DMS53 (cell line): ENCODE measurements at regions not wholly inside any gene's neighbourhood (a gene's known extent, or its start where the extent isn't known, plus 50 kb on each side); places are given as distances from the start of the nearest gene placed in this dataset.
"Not testable (repeated sequence)": the region's sequence is repeated elsewhere in the genome, so short reads cannot be mapped to it uniquely, and the experiment has no call there.

ENCODE experiments used
- DNase-seq: peaks from one replicate; lab custom pipeline; 2025; lab: John Stamatoyannopoulos, UW

DNA sequence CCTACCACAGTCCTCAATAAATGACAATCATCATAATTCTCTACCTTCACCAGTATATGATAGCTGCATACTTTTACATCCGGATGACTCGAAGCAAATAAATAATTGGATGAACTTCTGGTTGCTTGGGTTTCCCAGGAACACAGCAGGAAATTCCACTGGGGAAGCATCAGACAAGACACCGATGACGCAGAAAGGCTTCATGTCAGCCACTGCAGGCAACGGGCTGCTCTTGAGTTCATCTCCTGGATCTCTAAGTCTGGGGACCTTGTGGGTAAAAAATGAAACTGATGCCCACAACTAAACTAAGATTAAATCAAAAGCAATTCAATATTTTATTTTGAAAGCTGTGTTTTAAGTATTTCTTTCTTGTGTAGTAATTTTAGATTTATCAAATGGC is 472.1 kb upstream of the C16orf82 start:
- no peak for DNase-seq

GRCh38 chr16:26595199-26595598 is 471.5 kb upstream of the C16orf82 start:
- DNase-seq = no peak

GRCh38 chr16:26596033-26596432 is 470.7 kb upstream of the C16orf82 start:
- not testable (repeated sequence) for DNase-seq

GRCh38 chr16:26598061-26598460 is 468.7 kb upstream of the C16orf82 start:
- DNase-seq = no peak

GRCh38 chr16:26598998-26599784 is 467.5 kb upstream of the C16orf82 start:
- no peak for DNase-seq

DNA sequence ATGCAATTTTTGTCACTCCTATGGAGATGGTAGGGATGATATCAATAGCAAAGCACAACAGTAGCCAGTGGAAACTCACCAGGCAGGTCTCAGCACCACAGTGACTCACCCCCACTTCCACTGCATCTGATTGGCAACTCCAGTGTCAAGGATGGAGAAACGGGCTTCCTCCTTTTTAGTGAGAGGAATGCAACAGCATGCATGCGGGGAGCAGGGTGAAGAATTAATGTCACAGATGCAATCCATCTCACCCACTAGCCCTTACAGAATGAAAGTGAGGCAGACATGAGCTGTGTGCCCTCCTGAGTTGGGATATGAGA is 467.0 kb upstream of the C16orf82 start:
- DNase-seq = no peak

- DNase-seq = no peak
Measured at GRCh38 chr16:26601335-26601734, 465.4 kb upstream of the C16orf82 start.

DNA sequence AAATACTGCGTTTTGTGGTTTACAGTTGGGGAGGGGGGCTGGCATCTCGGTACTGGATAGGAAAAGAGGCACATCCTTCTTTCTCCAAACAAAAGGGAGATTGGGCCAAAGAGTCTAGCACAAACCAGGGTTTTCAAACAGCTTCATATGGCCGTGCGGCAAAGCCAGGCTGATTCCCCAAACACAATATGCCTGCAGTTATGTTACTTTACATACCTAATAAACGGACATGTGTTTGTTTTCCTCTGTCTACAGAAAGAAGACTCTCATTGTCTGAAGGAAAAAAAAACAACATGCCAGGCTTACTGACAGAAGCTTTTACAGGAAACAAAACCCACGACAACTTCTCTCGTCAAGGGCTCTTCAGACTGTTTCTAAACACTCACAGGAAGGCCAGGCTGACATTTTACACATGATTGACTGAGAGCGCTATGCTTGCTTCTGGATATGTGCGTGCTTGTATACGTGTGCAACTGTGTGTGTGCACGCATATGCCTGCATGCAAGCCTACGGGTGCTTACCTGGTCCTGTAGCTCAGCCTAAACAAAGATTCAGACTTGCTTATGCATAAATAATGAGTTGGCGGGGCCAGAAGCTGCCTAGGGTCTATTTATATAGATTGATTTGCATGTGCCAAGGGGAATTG is 461.0 kb upstream of the C16orf82 start:
- peak; percentile 16 for DNase-seq

DNA sequence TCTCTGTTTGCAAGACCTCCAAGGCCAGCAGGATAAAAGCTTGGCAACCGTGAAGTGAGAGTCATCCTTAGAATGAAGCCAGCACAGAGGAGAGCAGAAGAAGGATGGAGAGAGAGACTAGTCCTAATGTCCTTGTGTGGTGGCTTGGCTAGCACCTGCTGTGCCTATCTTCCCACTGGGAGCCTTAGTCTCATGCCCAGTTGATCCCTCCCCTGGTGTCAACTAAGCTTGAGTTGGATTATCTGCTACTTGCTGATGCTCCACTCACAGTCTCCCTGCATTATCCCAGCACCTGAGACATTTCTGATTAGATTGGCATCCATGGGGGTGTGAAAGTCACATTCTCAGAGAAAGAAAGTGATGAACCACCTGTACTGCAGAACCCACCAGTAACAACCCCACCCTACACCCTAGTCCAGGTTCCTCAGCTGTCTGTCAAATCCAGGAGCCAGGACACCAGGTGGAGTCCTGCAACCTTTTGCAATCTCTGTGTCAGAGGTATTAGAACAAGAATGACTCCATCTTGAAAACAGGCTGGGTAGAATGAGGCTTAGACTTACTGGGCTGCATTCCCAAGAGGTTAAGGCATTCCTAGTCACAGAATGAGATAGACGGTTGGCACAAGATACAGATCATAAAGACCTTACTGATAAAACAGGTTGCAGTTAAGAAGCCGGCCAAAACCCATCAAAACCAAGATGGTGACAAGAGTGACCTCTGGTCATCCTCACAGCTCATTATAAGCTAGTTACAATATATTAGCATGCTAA is 460.2 kb upstream of the C16orf82 start:
- DNase-seq = no peak

DNA sequence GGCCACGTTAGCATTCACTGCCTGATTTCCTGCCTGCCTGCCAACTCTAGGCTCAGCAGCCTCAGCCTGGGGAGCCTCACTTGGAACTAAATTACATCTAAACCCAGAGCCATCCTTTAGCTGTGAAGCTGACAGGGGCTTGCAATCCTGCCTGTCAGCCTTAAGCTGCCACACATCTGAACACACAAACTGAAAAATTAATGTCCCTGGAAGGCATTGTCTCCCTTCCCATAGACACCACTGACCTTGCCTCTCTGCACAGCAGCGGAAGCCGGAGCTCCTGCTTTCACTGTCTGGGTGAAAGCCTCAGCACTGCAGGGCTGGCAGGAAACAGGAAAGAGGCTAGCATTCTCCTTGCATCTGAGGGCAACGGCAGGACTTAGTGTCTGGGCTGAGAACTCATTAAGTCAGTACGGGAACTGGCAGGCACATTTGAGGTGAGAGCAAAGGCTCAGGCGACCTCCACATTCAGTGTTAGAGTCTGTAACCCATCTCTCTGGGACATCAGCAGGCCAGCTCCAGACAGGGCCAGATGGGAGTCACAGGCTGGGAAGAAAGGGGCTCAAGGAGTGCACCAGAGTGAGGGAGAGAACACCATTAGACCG is 452.4 kb upstream of the C16orf82 start:
- DNase-seq = no peak

DNA sequence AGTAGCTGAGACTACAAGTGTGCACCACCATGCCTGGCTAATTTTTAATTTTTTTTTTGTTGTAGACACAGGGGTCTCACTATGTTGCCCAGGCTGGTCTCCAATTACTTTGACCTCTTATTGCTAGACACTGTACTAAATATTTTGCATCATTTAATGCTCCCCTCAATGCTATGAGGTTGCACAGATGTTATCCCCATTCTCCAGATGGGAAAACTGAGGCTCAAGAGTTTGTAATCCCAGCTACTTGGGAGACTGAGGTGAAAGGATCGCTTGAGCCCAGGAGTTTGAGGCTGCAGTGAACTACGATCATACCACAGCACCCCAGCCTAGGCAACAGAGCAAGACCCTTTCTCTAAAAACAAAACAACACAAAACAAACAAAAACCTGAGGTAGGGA is 443.3 kb upstream of the C16orf82 start:
- DNase-seq = no peak

GRCh38 chr16:26627958-26628357 is 438.8 kb upstream of the C16orf82 start:
- no peak for DNase-seq

GRCh38 chr16:26631365-26631764 is 435.4 kb upstream of the C16orf82 start:
- DNase-seq = not testable (repeated sequence)

- no peak for DNase-seq
Measured at GRCh38 chr16:26642047-26642664, 424.6 kb upstream of the C16orf82 start.

DNA sequence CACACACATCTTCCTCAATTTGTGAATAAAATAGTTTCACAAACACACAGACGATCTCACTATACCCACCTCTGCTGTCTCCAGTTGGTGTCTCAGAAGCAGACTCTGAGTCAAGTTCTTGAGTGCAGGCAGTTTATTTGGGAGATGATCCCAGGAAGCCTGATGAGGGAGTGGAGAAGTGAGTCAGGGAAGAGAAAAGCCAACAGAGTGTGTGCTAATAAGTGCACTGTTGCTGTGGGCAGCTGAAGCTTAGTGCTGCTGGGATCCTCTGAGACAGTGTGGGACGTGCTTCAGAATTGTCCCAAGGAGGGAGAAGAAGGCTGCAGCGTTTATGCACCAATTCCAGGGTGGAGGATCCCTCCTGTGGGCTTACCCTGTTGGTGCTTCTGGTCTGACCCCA is 423.2 kb upstream of the C16orf82 start:
- DNase-seq = no peak

DNA sequence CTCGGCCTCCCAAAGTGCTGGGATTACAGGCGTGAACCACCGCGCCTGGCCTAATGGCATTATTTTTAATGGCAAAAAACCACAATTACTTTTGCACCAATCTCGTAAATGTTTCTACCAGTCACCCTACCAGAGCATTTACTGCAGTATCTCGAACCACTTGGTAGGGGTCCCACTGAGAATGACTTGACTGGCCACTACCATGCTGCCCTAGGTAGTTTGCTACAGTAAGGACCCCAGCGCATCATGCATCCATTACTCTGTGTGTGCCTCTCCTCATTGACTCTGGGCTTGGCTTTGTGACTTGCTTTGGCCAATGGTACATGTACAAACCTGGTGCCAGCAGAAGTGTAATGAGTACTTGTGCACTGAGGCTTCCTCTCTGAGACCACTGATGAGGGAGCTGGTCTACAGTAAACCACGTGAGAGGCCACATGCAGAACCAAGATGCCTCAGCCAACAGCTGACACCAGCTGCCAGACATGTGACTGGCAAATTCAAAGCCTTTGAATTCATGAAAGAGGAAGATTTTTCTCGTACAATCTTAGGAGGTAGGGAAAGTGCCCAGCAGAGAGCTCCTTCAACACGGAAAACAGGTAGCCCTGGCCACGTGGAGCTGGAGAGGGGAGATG is 421.7 kb upstream of the C16orf82 start:
- no peak for DNase-seq

- peak; percentile 12 for DNase-seq
Measured at GRCh38 chr16:26645614-26646013, 421.1 kb upstream of the C16orf82 start.

GRCh38 chr16:26647870-26648269 is 418.9 kb upstream of the C16orf82 start:
- no peak for DNase-seq

DNA sequence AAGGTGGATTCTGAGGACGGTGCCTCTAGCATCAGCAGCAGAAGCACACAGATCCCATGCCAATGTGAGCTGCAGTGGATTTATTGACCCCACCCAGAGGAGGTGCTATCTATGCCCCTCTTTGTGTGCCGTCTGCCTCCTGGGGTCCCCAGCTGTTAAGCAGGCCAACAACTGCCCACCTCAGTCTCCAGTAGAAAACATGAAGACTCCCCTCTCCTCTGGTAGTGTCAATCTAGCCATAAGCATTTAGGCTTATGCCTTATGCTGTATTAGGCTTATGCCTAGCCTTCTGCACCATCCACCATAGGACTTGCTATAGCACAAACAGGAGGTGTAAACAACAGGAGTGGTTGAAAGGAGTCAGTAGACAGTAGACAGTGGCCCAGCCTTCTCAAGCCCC is 417.9 kb upstream of the C16orf82 start:
- DNase-seq = no peak

GRCh38 chr16:26649381-26650045 is 417.2 kb upstream of the C16orf82 start:
- DNase-seq = no peak

DNA sequence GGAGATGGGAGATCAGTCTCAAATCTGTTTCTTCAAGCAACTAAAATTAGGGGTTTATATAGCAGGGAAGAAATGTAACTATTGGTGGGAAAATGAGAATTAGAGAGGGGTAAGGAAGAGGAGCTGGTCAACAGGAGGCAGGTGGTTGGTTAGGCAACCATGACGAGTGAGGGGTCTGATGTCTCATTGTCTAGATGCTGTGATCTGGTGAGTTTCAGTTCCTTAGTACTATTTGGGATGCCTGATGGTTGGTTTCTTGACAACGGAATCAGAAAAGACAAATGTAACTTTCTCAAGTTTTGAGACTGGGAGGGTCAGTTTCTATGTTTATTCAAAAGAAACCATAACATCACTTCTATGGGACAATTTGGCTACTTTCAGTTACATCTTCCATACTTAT is 415.3 kb upstream of the C16orf82 start:
- DNase-seq = no peak
